GM12872 (cell line): ENCODE measurements at regions not wholly inside any gene's neighbourhood (a gene's known extent, or its start where the extent isn't known, plus 50 kb on each side); places are given as distances from the start of the nearest gene placed in this dataset.

Experiments
- CTCF ChIP-seq: IDR thresholded peaks from 3 replicates; pipeline ENCODE4 v1.5.1; 2011; ENCODE audit warnings: low read depth, mild to moderate bottlenecking, low read length, moderate library complexity; ENCODE audit not compliant: insufficient read depth

GRCh38 chr21:31609081-31609480 is 50.4 kb upstream of the SOD1 start:
- no peak for TF ChIP-seq CTCF

- TF ChIP-seq CTCF: no peak
Observed at GRCh38 chr21:31607791-31608190, 51.7 kb upstream of the SOD1 start.

- no peak for TF ChIP-seq CTCF
Observed at GRCh38 chr21:31606081-31606874, 53.2 kb upstream of the SOD1 start.

- peak; percentile 77 for TF ChIP-seq CTCF
Observed at GRCh38 chr21:31604591-31605190, 54.8 kb upstream of the SOD1 start.

- TF ChIP-seq CTCF: no peak
Observed at GRCh38 chr21:31599563-31599962, 59.9 kb upstream of the SOD1 start.

- TF ChIP-seq CTCF: no peak
Observed at GRCh38 chr21:31599013-31599412, 60.5 kb upstream of the SOD1 start.

- no peak for TF ChIP-seq CTCF
Observed at GRCh38 chr21:31597683-31598082, 61.8 kb upstream of the SOD1 start.
